ENCODE measurements at regions not wholly inside any gene's neighbourhood (a gene's known extent, or its start where the extent isn't known, plus 50 kb on each side); places are given as distances from the start of the nearest gene placed in this dataset.

DNA sequence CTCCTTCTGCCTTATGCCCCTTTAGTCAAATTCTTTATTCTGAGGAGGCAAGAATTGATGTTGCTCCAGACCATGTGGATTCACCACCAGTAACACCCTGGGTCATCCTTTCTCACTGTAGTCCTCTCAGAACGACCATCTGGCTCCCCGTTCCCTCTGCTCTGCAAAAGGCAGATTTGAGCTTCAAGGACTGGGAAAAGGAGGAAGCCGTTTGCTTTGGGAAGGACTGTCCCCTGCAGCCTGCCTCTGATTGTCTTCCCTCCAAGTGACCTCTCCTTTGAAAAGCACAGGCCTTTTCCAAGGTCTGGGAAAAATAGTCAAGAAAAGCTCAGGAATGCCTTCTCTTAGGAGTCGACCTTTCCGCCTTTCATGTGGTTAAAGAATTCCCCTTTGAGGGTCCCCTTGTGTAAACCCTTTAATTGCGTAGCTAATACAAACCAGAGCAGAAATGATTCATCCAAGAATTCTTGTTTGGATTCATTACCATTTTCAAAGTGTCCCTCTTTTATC is 130.1 kb upstream of the COPS8 start:
- Histone ChIP-seq H3K4me1 (no peaks in the 10 kb centered on the region), H3K27ac (no peak overlapping the region), H3K4me3 (no peak overlapping the region), H3K9me3 (no peaks in the 10 kb centered on the region), H3K36me3 (replicated peaks in 1 of 2; ENCODE audit: insufficient read depth in 1 of 2, low read depth in 2 of 2) (no peaks in the 10 kb centered on the region), H3K27me3 (no peaks in the 10 kb centered on the region)
- TF ChIP-seq POLR2A (IDR thresholded peaks at IDR 0.05) = no peak
- TF ChIP-seq, protein P1, sequence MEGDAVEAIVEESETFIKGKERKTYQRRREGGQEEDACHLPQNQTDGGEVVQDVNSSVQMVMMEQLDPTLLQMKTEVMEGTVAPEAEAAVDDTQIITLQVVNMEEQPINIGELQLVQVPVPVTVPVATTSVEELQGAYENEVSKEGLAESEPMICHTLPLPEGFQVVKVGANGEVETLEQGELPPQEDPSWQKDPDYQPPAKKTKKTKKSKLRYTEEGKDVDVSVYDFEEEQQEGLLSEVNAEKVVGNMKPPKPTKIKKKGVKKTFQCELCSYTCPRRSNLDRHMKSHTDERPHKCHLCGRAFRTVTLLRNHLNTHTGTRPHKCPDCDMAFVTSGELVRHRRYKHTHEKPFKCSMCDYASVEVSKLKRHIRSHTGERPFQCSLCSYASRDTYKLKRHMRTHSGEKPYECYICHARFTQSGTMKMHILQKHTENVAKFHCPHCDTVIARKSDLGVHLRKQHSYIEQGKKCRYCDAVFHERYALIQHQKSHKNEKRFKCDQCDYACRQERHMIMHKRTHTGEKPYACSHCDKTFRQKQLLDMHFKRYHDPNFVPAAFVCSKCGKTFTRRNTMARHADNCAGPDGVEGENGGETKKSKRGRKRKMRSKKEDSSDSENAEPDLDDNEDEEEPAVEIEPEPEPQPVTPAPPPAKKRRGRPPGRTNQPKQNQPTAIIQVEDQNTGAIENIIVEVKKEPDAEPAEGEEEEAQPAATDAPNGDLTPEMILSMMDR (IDR thresholded peaks at IDR 0.05) = no peak
- intact Hi-C loops (cut with DNase I) = no loop called here
- no peak for DNase-seq
- 75 to 77% methylated on average over 6 of the region's 6 CpGs for WGBS, 2 donors
- no peak for ATAC-seq

DNA sequence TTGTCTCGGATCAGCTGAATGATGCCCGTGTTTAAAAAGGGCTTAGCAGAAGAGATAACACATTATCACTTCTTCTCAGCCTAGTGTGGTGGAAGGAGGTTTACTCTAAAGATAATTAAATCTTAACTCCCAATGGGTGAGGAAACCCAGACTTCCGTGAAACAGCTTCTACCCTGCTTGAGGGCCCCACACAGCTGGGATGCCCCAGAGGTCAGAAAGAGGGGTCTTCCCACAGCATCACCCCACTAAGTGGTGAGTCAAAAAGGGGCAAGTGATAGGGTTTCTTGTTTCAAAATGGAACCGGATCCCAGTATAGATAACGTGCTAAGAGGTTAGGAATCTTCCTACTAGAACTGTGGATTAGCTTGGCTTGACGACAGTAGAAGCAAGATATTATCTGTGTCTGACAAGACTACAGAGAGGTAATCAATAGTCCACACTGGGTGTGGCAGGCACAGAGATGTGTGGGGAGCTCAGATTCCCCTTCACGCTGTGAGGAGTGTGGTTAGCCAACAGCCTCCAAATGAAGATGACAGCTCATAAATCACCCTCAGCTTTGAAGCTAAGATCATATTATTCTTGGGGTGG is 129.6 kb upstream of the COPS8 start:
- Histone ChIP-seq H3K27ac (no peak overlapping the region), H3K4me3 (no peak overlapping the region), H3K27me3 (no peaks in the 10 kb centered on the region), H3K36me3 (replicated peaks in 1 of 2; ENCODE audit: insufficient read depth in 1 of 2, low read depth in 2 of 2) (no peaks in the 10 kb centered on the region), H3K9me3 (no peaks in the 10 kb centered on the region), H3K4me1 (no peaks in the 10 kb centered on the region)
- intact Hi-C loops (cut with DNase I) = no loop called here
- 73 to 77% methylated on average over 7 of the region's 7 CpGs for WGBS, 2 donors
- TF ChIP-seq, protein P1 (IDR thresholded peaks at IDR 0.05) = no peak
- TF ChIP-seq POLR2A (IDR thresholded peaks at IDR 0.05) = no peak
- ATAC-seq (no peak), DNase-seq (no peak)

DNA sequence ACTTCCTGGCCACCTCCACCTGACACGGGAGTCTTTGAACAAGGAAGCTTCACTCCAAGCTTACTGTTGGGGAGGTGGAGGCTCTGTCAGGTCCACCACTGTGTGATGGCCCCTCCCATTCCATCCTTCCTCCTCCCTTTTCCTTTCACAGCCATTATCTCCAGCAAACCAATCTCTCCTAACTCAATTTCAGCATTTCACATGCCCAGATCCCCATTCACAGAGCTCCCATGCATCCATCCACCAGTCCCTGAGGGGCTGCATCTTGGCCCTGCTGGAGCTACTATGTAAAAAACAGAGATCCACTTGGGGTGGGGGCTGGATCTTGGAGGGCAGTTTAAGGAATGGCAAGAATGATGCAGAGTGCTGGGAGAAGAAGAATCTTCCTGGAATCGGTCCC is 129.0 kb upstream of the COPS8 start:
- 62 to 74% methylated on average over 2 of the region's 2 CpGs for WGBS, 2 donors
- ATAC-seq = no peak
- intact Hi-C loops (cut with DNase I) = no loop called here
- no peak overlapping the region for H3K27ac ChIP-seq
- no peaks in the 10 kb centered on the region for H3K9me3 ChIP-seq
- H3K36me3 ChIP-seq (replicated peaks in 1 of 2; ENCODE audit: insufficient read depth in 1 of 2, low read depth in 2 of 2) = no peaks in the 10 kb centered on the region
- DNase-seq = no peak
- H3K4me3 ChIP-seq = no peak overlapping the region
- H3K4me1 ChIP-seq = no peaks in the 10 kb centered on the region
- no peak for TF ChIP-seq POLR2A (IDR thresholded peaks at IDR 0.05)
- TF ChIP-seq, protein P1 (IDR thresholded peaks at IDR 0.05) = no peak
- no peaks in the 10 kb centered on the region for H3K27me3 ChIP-seq

DNA sequence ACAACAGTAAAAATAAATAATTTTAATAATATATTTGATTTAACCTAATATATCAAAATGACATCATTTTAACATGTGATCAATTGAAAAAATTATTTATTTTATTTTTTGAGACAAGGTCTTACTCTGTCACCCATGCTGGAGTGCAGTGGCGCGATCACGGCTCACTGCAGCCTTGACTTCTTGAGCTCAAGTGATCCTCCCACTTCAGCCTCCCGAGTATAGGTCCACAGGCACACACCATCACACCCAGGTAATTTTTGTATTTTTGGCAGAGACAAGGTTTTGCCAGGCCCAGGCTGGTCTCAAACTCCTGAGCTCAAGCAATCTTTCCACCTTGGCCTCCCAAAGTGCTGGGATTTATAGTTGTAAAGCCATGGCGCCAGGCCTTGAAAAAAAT is 126.7 kb upstream of the COPS8 start:
- no peaks in the 10 kb centered on the region for H3K27me3 ChIP-seq
- no peaks in the 10 kb centered on the region for H3K9me3 ChIP-seq
- TF ChIP-seq POLR2A (IDR thresholded peaks at IDR 0.05) = no peak
- TF ChIP-seq, protein P1 (IDR thresholded peaks at IDR 0.05) = no peak
- intact Hi-C loops (cut with DNase I) = no loop called here
- no peak for DNase-seq
- no peak for ATAC-seq
- H3K4me1 ChIP-seq = no peaks in the 10 kb centered on the region
- no peaks in the 10 kb centered on the region for H3K36me3 ChIP-seq (replicated peaks in 1 of 2; ENCODE audit: insufficient read depth in 1 of 2, low read depth in 2 of 2)
- H3K27ac ChIP-seq = no peak overlapping the region
- H3K4me3 ChIP-seq = no peak overlapping the region
- 96% methylated on average over 5 of the region's 5 CpGs for WGBS, 2 donors

DNA sequence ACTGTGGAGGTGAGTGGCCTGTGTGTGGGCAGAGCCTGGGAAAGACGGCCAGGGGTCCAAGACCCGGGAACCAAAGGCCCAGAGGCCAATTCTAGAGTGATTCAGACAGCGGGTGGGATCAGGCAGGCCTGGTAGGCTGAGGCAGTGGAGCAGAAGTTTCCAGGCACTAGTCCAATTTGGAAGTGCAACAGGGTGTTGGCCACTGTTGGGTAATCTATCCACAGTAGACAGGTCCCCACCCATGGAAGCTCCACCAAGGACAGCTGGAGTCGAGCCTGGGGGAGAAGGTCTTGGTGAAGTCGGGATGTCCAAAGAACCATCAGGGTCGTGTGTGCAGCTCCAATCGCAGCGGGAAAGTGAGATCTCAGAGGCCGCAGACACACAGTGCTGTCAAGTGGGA is 125.8 kb upstream of the COPS8 start:
- Histone ChIP-seq H3K36me3 (replicated peaks in 1 of 2; ENCODE audit: insufficient read depth in 1 of 2, low read depth in 2 of 2) (no peaks in the 10 kb centered on the region), H3K27ac (no peak overlapping the region), H3K4me1 (no peaks in the 10 kb centered on the region), H3K4me3 (no peak overlapping the region), H3K27me3 (no peaks in the 10 kb centered on the region), H3K9me3 (no peaks in the 10 kb centered on the region)
- TF ChIP-seq, protein P1 (IDR thresholded peaks at IDR 0.05) = no peak
- no peak for TF ChIP-seq POLR2A (IDR thresholded peaks at IDR 0.05)
- WGBS, 2 donors = 89 to 91% methylated on average over 9 of the region's 9 CpGs
- DNase-seq (no peak), ATAC-seq (no peak)
- intact Hi-C loops (cut with DNase I) = no loop called here

Data from body of pancreas (tissue), 4 donors.